Neural progenitor cell (in vitro differentiated cells): ENCODE measurements at regions not wholly inside any gene's neighbourhood (a gene's known extent, or its start where the extent isn't known, plus 50 kb on each side); places are given as distances from the start of the nearest gene placed in this dataset.

Experiments used
- EZH2phosphoT487 ChIP-seq: fragments of 200-600 bp; sonication (generic); IDR thresholded peaks from 2 replicates; pipeline ENCODE4 v1.6.1; 2017; ENCODE audit warnings: antibody characterized with exemption
- TF ChIP-seq, protein P1 (sequence below): fragments of 200-600 bp; sonication (generic); IDR thresholded peaks from 2 replicates; pipeline ENCODE4 v1.5.1; 2017; ENCODE audit warnings: antibody characterized with exemption, mild to moderate bottlenecking

- TF ChIP-seq, protein P1, sequence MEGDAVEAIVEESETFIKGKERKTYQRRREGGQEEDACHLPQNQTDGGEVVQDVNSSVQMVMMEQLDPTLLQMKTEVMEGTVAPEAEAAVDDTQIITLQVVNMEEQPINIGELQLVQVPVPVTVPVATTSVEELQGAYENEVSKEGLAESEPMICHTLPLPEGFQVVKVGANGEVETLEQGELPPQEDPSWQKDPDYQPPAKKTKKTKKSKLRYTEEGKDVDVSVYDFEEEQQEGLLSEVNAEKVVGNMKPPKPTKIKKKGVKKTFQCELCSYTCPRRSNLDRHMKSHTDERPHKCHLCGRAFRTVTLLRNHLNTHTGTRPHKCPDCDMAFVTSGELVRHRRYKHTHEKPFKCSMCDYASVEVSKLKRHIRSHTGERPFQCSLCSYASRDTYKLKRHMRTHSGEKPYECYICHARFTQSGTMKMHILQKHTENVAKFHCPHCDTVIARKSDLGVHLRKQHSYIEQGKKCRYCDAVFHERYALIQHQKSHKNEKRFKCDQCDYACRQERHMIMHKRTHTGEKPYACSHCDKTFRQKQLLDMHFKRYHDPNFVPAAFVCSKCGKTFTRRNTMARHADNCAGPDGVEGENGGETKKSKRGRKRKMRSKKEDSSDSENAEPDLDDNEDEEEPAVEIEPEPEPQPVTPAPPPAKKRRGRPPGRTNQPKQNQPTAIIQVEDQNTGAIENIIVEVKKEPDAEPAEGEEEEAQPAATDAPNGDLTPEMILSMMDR = no peak
- TF ChIP-seq EZH2phosphoT487 = no peak
Measured at GRCh38 chr1:229716704-229717103, 90.7 kb downstream of the URB2 start.
